ENCODE measurements at regions not wholly inside any gene's neighbourhood (a gene's known extent, or its start where the extent isn't known, plus 50 kb on each side); places are given as distances from the start of the nearest gene placed in this dataset.

DNA sequence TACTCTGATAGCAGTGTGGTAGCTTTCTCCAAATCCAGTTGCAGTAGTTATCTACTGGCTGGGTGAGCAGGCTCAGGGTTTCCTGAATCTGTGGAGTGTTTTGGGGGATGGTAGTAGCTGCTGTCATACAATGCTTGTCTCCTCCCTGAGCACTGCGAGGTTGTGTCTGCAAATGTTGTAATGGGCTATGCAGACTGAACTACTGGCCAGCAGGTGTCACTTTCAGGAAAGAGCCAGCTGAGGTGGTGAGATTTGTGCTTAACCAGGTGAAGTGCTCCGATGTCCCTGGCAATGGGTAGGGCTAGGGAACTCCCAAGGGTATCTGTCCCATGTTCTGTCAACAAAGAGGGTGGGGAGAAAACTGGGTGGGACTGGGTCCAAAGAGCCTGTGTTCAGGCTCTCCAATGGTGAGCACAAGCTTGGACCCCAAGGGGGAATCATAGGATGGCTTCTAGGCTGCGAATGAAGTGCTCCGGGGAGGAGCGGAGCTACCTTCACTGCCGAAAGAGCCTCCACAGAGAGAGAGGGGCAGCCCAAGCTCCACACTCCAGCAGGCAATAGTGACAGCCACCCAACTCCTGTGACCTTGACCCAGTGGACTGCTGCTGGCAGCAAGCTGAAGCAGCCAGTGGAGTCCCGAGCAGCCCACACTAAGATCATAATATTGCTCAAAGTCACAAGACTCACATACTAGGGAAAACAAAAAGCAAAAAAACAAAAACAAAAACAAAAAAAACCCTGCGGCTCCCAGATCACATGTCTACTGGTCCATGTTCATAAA is 1324.0 kb upstream of the USP15 start:
- DNase-seq: no peak

DNA sequence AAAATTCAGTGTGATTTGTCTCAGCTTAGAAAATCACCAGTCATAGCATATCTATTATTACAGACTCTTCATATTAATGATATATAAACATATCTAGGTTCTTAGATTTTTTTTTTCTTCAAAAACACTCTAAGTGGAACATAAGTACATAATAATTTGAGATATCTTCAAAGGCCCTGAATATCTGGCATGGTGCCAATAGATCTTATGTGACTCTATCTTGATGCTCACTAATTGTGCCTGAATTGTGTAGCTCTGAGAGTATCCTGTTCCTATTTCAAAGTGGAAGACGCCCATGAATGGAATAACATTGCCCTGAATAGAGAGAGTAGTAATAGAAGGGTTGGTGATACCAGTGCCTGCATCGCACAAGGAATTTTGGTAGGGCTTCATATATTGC is 1312.7 kb upstream of the USP15 start:
- no peak for DNase-seq

DNA sequence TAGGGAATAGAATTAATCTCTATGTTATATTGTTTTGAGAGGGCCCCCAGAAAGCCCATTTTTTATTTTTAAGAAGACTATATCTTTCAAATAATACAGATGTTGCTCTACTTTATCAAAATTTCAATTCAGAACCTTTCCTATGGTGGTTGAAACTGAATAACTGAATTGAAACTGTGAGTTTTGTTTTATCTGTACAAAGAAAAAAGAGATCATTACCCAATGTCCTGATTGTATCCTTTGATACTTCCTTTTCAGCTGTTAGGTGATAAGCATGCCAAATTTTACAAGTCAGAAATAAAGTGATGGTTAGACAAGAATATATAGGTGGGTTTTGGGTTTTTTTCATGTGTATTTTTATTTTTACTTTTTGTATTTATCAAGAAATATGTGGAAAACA is 1293.1 kb upstream of the USP15 start:
- no peak for DNase-seq

DNA sequence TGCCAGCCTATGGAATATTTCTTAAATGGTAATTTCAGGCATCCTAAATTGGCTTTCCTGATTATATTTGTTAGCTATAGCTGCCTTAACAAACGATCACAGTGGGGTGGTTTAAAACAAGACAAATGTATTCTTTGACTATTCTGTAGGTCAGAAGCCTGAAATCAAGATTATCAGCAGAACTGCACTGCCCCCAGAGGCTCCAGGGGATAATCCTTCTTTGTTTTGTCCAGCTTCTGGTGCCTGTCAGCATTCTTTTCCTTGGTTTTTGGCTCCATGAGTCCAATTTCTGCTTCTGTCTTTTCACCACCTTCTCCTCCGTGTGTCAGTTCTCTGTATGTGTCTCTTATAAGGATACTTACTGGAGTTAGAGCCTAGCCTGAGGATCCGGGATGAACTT is 1282.2 kb upstream of the USP15 start:
- DNase-seq: no peak

DNA sequence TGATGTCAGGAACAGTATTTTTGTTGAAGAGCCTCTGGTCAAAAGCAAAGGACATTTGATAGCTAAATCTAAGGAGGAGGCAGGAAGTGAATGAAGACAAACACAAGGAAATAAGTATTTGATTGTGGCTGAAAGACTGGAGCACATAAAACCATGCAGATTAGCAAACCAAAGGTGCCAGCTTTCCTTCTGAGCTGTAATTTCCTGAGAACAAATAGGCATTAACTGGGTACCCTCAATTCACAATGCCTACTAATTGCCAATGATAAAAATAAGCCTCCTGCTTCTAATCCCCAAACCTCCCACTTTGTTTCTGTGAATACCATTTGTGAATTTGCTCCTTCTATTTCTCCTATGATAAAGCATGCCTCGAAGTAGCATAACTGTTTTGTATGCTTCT is 1279.6 kb upstream of the USP15 start:
- DNase-seq: no peak

DNA sequence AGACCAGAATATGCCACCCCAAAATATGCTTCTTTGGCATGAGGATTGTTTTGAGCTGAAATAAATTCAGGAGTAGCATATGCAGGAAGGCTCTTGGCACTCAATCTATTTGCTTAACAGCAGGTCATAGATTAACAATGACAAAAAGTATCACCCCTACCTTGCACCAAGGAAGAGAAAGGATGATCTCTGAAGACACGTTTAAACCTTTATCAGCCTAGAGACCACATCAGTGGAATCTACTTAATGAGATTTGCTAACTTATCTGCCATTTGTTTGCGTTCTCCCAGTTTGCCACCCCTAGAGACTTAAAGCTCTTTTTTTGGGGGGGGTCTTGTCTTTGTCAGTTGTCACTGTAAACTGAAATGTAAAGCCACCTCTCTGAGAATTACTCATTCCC is 1278.7 kb upstream of the USP15 start:
- no peak for DNase-seq

DNA sequence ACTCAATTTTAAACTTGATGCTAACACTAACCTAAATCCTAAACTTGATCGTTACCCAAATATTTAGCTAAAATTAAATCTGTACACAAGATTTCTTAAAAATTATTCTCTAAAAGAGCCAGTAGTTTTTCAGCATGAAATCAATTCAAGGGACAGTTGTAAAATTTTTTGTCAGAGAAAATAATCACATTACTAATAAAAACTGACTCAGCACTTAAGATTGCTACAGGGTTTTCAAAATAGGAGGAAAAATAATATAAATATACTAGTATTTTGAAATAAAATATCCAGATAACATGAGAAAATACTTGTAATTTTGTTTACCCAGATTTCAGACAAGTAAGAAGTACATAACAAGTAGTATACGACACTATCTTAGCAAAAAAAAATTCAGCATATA is 1268.1 kb upstream of the USP15 start:
- no peak for DNase-seq

DNA sequence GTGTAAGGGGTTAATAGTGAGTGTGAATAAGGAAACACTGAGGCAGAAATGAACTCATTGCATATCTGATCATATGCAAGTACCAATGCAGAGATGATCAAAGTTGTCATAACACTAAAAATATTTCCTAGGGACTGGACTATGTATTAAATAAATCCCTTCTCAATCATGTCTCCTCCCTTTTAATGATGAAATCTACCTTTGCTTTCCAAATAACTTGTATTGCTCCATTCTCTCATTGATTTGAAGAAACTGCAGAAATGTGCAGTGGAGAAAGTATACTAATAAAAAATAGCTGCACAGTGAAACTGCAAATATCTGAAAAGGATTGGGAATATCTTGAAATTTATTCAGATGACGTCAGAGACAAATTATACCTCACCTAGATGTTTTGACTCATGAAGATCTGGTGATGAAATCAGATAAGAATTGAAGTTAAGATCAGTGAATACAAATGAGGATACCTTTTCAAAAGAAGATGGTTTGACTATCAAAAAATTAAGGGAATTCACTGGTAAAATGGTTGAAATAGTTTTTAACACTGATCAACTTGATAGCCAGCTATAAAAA is 1264.9 kb upstream of the USP15 start:
- no peak for DNase-seq

DNA sequence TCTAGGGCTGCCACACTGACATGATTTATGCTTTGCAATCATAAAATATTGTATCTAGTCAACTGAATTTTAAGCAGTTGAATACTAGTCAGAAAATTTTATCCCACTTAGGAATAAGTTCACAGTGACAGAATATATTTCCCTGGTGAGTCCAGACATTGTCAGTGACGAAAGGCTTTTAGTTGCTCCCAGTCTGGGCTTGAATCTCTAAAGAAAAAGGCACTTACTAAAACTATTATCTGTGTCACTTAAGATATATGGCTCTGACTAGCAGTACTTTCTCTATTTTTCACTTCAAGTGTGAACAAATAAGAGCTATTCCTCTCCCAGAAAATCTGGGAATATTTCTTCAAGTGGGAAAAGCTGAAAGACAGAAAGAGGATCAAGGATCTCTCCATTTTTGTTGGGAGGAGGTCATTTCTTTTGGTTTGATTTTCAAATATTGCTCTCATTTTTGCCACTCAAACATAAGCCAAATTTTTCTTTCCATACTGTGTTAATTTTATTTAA is 1262.3 kb upstream of the USP15 start:
- no peak for DNase-seq

DNA sequence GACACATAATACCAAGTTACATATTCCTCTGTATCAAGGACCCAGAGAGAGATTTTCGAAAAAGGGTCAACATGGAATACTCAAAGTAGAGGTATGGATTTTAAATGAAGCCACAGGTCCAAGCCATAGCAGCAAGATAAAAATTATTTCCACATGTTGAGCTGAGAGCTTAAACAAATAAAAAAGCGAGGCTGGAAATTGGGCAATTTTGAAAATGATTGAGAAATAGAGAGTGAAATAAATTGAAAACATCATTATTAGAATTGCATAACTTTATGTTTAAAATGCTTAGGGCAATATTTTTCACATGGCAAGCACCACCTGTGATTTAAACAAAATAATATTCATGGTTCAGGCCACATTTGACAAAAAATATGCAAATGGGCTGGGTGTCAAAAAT is 1251.0 kb upstream of the USP15 start:
- DNase-seq: no peak

DNA sequence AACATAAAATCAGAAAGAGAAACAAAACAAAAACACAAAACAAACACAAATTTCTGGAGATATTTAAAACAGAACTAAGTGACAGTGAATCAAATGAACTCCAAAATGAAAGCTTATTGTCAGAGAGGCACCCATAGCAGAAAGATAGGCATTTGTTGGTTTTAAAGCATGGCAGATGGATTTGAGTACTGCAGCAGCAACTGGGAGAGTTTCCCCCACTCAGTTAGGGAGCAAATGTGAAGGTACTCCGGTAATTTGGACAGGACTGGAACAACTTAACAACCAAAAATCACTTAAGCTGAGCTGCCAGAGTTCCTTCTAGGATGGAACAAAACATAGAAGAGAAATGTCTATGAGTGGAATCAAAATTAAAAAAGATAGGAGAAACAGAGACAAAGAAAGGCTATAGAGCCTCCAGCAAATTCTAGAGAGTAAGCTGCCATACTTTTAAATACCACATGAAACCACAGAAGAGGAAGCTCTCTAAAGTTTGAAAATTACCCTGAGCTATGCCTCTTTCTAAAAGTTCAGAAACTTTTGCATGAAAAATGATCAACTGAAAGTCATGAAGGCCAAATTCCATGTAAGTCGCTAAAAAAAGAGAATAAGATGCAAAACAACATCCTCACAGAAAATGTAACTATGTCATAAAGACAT is 1248.3 kb upstream of the USP15 start:
- DNase-seq: no peak

DNA sequence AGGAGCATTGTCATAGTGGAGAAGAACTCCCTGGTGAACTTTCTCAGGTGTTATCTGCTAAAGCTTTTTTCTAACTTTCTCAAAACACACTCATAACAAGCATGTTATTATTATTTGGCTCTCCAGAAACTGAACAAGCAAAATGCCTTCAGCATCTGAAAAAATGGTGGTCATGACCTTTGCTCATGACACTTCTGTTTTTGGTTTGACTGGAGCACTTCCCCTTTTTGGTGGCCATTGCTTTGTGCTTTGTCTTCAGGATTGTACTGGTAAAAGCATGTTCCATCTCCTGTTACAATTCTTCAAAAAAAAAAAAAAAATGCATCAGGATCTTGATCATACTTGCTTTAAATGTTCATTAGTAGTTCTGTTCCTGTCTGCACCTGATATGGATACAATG is 1241.6 kb upstream of the USP15 start:
- DNase-seq: no peak

DNA sequence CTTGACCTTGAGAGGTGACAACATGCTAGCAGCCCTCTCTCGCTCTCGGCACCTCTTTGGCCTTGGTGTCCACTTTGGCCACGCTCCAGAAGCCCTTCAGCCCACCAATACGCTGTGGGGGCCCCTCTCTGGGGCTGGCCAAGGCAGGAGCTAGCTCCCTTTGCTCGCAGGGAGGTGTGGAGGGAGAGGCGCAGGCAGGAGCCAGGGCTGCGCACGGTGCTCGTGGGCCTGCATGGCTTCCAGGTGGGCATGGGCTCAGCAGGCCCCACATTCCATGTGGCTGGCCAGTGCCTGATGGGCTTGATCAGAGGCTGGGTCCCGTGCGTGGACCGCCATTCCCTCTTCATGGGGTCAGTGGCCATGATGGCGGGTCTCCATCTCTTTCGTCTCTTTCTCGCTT is 1237.0 kb upstream of the USP15 start:
- no peak for DNase-seq

DNA sequence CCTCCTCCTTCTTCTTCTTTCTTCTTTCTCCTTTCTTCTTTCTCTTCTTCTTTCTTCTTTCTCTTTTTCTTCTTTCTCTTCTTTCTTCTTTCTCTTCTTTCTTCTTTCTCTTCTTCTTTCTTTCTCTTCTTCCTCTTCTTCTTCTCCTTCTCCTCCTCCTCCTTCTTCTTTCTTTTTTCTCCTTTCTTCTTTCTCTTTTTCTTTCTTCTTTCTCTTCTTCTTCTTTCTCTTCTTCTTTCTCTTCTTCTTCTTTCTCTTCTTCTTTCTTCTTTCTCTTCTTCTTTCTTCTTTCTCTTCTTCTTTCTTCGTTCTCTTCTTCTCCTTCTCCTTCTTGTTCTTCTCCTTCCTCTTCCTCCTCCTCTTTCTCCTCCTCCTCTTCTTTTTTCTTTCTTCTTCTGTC is 1230.7 kb upstream of the USP15 start:
- DNase-seq: no peak

DNA sequence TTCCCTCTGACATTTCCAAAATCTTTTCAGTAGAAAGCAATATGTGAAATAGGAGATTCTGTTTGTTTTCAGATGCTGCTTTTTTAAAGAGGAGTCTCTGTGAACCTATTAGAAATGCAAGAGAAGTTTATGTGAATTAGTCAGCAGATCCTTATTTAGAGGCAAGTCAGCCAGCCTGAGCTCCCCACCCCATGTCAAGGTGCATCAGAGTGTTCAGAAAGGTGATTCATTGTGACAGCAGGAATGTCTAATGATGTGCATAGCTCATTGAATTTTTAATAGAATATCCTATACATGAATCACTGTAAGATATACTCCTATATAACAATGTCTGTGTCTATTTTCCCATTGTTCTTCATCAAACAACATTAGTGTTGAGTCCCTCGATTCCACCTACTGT is 1222.4 kb upstream of the USP15 start:
- no peak for DNase-seq

DNA sequence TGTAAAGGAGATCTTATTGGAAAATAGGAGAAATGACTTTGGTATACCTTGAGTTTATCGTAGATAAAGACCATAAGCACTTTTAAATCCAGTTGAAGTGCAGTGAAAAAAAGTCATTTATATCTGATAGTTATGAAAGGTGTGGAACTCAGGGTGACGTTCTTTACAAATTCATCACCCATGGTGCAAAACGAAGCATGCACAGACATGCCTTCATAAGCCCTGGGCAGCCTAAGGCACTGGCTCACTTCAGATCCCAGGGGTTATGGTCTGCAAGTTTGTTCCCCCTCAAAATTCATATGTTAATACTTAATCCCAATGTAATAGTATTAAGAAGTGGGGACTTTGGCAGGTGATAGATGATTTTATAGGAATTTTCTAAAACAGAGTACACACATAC is 1216.4 kb upstream of the USP15 start:
- DNase-seq: no peak

DNA sequence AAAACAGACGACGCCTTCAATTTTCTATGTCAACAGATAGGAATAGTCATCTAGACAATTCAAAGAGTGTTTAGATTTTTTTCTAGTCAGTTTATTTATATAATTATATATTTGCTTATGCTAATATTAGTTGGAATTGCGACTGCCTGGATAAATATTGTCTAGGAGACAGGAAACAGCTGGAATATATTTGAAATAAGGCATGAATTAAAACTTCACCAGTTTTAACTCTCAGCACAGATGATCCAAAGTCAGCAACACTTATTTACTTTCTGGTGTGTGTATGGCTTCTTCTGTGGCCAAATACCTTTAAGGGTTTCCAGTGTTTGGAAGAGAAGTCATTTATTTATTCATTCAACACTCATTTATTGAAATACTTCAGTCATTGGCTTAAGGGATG is 1215.4 kb upstream of the USP15 start:
- no peak for DNase-seq

DNA sequence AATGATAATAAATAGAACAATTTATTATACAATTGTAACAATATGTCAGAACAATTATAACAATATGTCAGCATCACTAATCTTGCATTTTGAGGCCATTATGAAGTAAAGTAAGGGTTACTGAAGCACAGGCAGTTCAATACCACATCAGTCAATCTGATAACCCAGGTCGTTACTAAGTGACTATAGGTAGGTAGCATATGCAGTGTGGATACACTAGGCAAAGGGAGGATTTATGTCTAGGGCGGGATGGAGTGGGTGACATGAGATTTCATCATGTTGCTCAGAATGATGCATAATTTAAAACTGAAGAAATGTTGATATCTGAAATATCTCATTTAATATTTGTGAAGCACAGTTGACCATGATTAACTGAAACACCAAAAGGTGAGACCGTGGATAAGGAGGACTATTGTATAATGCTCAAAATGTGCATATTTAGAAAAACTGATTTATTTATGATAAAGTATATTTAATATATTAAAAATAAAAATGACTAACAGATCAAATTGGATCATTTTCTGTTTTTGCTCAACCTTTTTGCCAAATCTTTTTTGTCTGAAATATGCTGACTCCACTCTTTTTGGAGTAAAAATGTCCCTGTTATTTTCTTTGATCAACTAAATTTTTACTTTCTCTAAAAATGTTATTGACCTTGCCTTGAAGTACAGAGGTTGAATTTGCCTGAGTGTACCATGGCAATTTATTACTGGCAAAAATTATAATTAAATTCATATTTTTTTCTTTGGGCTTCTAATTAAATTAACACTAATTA is 1189.4 kb upstream of the USP15 start:
- no peak for DNase-seq

DNA sequence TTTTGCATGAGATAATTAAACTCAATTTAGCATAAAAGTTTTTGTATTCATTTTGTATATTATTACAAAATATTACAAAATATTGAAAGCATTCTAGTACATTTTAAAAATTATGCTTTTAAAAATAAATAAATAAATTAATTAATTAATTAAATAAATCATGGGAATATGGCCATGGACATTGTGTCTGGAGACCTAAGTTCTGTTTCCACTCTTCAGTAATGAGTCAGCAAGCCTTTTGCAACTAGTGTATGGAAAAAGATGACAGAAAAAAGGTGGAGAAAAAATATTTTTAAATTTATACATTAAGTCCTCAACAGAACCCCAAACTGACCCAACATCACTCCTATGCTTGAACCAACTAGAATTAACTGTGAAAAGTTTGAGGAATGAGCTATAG is 1187.5 kb upstream of the USP15 start:
- DNase-seq: no peak

DNA sequence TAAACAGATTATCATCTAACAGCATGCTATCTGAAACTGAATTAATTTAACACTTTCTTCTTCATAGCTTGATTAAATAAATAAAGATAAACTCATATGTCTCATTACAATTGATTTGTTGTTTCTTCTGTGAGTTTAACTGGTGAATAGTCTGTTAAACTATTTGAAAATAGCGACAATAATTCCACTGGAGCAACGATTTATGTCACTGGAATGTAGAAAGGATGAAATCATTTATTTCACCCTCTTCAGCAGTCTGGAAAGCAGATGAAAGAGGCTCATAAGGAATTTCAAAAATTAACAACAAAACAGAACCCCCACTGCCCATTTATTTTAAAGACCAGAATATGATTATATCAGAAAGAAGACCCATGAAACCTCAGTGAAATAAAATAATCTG is 1165.1 kb upstream of the USP15 start:
- no peak for DNase-seq

DNA sequence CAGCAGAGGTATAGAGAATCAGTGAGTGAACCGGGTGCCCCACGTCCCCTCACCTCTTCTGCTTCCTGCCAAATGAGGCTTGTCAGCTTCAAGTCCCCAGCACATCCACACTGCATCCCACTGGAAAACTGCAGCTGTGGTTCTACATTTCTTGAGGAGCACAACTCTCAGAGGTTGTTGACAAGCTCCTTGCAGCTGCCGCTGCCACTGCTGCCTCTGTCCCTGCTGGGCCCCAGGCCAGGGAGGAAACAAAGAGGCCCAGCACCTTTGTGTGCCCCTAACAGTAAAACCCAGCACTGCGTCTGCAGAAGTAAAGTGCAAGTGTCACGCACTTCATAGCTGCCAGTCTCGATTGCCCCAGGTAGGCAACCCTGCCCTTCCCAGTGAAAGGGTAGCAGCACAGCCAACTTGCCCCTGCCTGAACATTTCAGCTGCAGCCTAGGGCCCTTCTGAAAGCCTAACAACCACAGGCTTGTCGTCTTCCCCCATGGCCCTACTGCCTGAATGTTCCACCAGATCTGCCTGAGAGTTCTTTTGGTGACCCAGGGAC is 1162.1 kb upstream of the USP15 start:
- no peak for DNase-seq

DNA sequence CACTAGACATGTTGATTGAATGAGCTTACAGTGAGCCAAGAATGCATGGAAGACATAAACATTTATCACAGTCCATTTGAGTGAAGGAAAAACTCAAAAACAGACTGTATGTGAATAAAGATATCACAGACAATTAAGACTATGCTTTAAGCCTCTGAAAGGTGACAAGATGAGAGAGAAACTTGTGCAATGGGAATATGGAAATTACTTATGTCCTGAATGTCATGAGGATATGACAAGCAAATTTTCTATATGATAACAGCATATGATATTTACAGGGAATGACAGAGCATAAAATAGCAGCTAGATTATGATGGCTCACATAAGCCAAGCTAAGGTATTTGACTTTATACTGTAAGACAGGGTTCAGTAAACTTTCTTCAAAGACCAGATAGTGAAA is 1153.1 kb upstream of the USP15 start:
- DNase-seq: no peak

DNA sequence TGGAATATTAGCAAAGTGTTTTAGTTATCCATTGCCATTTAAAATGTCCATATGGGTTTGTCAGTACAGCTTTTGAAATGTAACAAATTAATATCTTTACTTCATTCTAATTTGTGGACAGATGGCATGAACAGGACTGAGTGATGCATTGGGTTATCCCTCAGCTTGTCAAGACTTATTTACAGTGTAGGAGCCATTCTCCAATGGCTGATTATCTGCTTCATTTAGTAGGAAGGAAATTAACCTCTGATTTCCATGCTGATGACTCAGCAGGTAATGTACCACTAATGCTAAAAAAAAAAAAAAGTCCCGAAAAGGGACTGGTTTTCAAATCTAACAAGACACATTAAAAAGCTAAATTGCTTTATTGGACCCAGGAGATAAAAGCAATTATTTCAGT is 1149.0 kb upstream of the USP15 start:
- no peak for DNase-seq
